Colonic mucosa (tissue), 4 donors: ENCODE measurements at regions not wholly inside any gene's neighbourhood (a gene's known extent, or its start where the extent isn't known, plus 50 kb on each side); places are given as distances from the start of the nearest gene placed in this dataset.

Source experiments
- DNase-seq: peaks from one replicate; pipeline ENCODE4 v3.0.0-alpha.2; 2020
- H3K27ac ChIP-seq: fragments of 200-600 bp; one replicate; pipeline ENCODE4 v1.8.0; 2021
- H3K27me3 ChIP-seq: fragments of 200-600 bp; one replicate; pipeline ENCODE4 v1.8.0; 2021
- H3K36me3 ChIP-seq: fragments of 200-600 bp; one replicate; pipeline ENCODE4 v1.8.0; 2021
- H3K4me1 ChIP-seq: fragments of 200-600 bp; one replicate; pipeline ENCODE4 v1.8.0; 2021; ENCODE audit warnings: mild to moderate bottlenecking
- H3K4me3 ChIP-seq: fragments of 200-600 bp; one replicate; pipeline ENCODE4 v1.8.0; 2021
- H3K9ac ChIP-seq, 2 donors: one replicate each; pipeline ENCODE4 v1.7.0; 2013; ENCODE audit warnings: control low read depth in 2 of 2, low read depth in 2 of 2, low read length in 2 of 2
- H3K9me3 ChIP-seq: fragments of 200-600 bp; one replicate; pipeline ENCODE4 v1.8.0; 2021
- intact Hi-C: fragments of 100-400 bp; cut with DNase I; formaldehyde crosslinking; loops from one replicate; pipeline ENCODE4 v1.14.1; 2022
- TF ChIP-seq, protein P1 (sequence below): fragments of 200-600 bp; IDR thresholded peaks from one replicate; pipeline ENCODE4 v1.8.0; 2022; ENCODE audit warnings: antibody characterized with exemption, mild to moderate bottlenecking
- donor health status: healthy.
- donor health status: DM: no; HTN: no; CAD: no.
- donor health status: DM: no; HTN: no; CAD: no.

GRCh38 chr1:30144831-30145230, 578.6 kb downstream of the MATN1 start:
- TF ChIP-seq, protein P1, sequence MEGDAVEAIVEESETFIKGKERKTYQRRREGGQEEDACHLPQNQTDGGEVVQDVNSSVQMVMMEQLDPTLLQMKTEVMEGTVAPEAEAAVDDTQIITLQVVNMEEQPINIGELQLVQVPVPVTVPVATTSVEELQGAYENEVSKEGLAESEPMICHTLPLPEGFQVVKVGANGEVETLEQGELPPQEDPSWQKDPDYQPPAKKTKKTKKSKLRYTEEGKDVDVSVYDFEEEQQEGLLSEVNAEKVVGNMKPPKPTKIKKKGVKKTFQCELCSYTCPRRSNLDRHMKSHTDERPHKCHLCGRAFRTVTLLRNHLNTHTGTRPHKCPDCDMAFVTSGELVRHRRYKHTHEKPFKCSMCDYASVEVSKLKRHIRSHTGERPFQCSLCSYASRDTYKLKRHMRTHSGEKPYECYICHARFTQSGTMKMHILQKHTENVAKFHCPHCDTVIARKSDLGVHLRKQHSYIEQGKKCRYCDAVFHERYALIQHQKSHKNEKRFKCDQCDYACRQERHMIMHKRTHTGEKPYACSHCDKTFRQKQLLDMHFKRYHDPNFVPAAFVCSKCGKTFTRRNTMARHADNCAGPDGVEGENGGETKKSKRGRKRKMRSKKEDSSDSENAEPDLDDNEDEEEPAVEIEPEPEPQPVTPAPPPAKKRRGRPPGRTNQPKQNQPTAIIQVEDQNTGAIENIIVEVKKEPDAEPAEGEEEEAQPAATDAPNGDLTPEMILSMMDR = no peak
- intact Hi-C loops = no loop called here
- Histone ChIP-seq H3K4me1 (no peaks in the 10 kb centered on the region), H3K27ac (no peak overlapping the region), H3K9ac (no peak overlapping the region), H3K9me3 (no peaks in the 10 kb centered on the region), H3K36me3 (no peaks in the 10 kb centered on the region), H3K4me3 (no peak overlapping the region), H3K27me3 (no peaks in the 10 kb centered on the region)
- DNase-seq = no peak

DNA sequence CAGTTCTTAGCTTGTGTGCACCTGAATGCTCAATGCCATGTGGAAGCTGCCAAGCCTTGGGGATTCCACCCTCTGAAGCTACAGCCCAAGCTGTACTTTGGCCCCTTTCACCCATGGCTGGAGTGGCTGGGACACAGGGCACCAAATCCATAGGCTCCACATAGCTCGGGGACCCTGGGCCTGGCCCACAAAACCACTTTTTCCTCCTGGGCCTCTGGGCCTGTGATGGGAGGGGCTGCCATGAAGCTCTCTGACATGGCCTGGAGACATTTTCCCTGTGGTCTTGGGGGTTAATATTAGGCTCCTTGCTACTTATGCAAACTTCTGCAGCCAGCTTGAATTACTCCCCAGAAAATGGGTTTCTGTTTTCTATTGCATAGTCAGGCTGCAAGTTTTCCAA, 579.9 kb downstream of the MATN1 start:
- Histone ChIP-seq H3K4me3 (no peak overlapping the region), H3K27ac (no peak overlapping the region), H3K27me3 (no peaks in the 10 kb centered on the region), H3K36me3 (no peaks in the 10 kb centered on the region), H3K9me3 (no peaks in the 10 kb centered on the region), H3K9ac (no peak overlapping the region), H3K4me1 (no peaks in the 10 kb centered on the region)
- intact Hi-C loops = no loop called here
- TF ChIP-seq, protein P1 = no peak
- no peak for DNase-seq

GRCh38 chr1:30140566-30140965, 582.8 kb downstream of the MATN1 start:
- DNase-seq = no peak
- Histone ChIP-seq H3K27me3 (no peaks in the 10 kb centered on the region), H3K27ac (no peak overlapping the region), H3K9ac (no peak overlapping the region), H3K4me3 (no peak overlapping the region), H3K9me3 (no peaks in the 10 kb centered on the region), H3K36me3 (no peaks in the 10 kb centered on the region), H3K4me1 (no peaks in the 10 kb centered on the region)
- TF ChIP-seq, protein P1 = no peak
- intact Hi-C loops = no loop called here

DNA sequence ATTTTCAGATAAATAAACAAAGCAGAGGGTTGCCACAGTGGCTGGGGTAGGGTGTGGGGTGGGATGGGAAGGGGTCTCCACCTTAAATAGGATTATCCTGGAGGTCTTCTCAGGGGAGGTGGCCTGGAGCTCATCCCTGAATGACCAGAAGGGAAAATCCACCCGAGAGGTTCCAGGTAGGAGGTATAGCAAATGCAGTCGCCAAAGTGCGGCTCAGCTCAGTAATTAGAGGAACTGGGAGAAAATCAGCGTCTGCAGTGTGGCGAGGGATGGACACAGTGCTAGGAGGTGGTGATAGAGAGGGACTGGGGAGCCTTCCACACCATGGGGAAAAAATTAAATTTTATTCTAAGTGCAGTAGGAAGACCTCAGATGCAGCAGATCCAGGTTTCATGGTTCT, 584.5 kb downstream of the MATN1 start:
- no peak for DNase-seq
- TF ChIP-seq, protein P1 = no peak
- Histone ChIP-seq H3K9ac (no peak overlapping the region), H3K4me3 (no peak overlapping the region), H3K27me3 (no peaks in the 10 kb centered on the region), H3K36me3 (no peaks in the 10 kb centered on the region), H3K4me1 (no peaks in the 10 kb centered on the region), H3K9me3 (no peaks in the 10 kb centered on the region), H3K27ac (no peak overlapping the region)
- intact Hi-C loops = no loop called here

DNA sequence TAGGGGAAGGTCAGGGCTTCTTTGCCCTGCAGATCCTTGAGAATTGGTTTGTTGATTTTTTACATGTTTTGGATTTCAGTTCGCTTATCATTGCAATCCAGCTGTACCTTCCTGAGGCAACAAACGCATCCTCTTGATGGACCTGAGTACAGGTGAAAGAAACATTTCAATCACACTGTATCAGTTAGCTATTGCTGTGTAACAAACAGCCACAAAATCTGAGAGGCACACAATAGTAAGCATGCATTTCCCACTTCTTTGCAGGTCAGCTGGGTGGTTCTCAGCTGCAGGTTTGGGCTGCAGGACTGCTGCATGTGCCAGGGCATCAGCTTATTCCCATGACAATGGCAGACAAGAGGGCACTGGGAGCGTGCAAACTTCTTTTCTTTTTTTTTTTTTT, 586.4 kb downstream of the MATN1 start:
- Histone ChIP-seq H3K36me3 (no peaks in the 10 kb centered on the region), H3K4me1 (no peaks in the 10 kb centered on the region), H3K9me3 (no peaks in the 10 kb centered on the region), H3K27ac (no peak overlapping the region), H3K4me3 (no peak overlapping the region), H3K9ac (no peak overlapping the region), H3K27me3 (no peaks in the 10 kb centered on the region)
- DNase-seq = no peak
- intact Hi-C loops = no loop called here
- TF ChIP-seq, protein P1 = no peak

DNA sequence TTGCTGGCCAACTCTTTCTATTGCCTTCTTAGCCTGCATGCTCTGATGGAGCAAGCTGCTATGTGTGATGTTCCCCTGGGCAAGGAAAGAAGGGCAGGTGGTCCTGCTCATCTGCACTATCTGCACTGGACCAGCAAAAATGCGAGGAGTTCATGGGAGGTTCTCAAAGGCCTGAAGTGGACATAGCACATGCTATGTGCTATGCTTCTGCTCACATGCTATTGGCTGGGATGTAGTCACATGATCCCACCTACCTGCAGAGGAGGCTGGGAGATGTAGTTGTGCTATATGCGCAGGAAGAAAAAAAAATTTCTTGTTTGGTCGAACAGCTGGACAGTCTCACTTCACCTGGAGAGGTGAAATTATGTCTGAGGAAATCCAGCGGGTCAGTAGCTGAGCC, 587.7 kb downstream of the MATN1 start:
- Histone ChIP-seq H3K27ac (no peak overlapping the region), H3K4me1 (no peaks in the 10 kb centered on the region), H3K27me3 (no peaks in the 10 kb centered on the region), H3K9ac (no peak overlapping the region), H3K36me3 (no peaks in the 10 kb centered on the region), H3K9me3 (no peaks in the 10 kb centered on the region), H3K4me3 (no peak overlapping the region)
- DNase-seq = no peak
- TF ChIP-seq, protein P1 = no peak
- intact Hi-C loops = no loop called here
